SK-N-SH (cell line): ENCODE measurements at regions not wholly inside any gene's neighbourhood (a gene's known extent, or its start where the extent isn't known, plus 50 kb on each side); places are given as distances from the start of the nearest gene placed in this dataset.

Experiments
- CTCF ChIA-PET: fragments of 300-600, 350-600 bp; formaldehyde crosslinking; extraction: SDS; loops from one replicate; lab custom pipeline; 2021; lab: Yijun Ruan, JAX
- POLR2A ChIA-PET: fragments of 350-600 bp; sonication (Branson Sonifier 250); formaldehyde crosslinking; extraction: SDS; loops from one replicate; lab custom pipeline; 2020; ENCODE audit warnings: antibody characterized with exemption, inconsistent platforms; lab: Yijun Ruan, JAX
- DNase-seq: peaks from one replicate; pipeline ENCODE4 v3.0.0; 2012
- H2AFZ ChIP-seq: fragments of 200-600 bp; sonication (generic); 2 replicates; pipeline ENCODE4 v1.8.1; 2016; ENCODE audit warnings: antibody characterized with exemption, mild to moderate bottlenecking, low read depth
- H3F3A ChIP-seq: fragments of 200-600 bp; sonication (generic); replicated peaks from 2 replicates; pipeline ENCODE3; 2016; ENCODE audit warnings: antibody characterized with exemption, mild to moderate bottlenecking; ENCODE audit not compliant: insufficient read depth
- H3K27ac ChIP-seq, 2 experiments: fragments of 200-500 bp in 1 of 2; fragments of 200-600 bp in 1 of 2; sonication (Bioruptor generic) in 1 of 2; sonication (generic), shearing (Covaris generic) in 1 of 2; 2 replicates each; pipeline versions ENCODE4 v1.5.1 to v1.6.1; 2014 to 2016; ENCODE audit warnings: low read depth in 2 of 2, inconsistent platforms in 1 of 2, low read length in 1 of 2, mild to moderate bottlenecking in 1 of 2, mixed read lengths in 1 of 2
- H3K27me3 ChIP-seq: fragments of 200-600 bp; sonication (generic), shearing (Covaris generic); 2 replicates; pipeline ENCODE4 v1.6.1; 2016; ENCODE audit warnings: mixed run types; ENCODE audit not compliant: insufficient read depth
- H3K36me3 ChIP-seq, 2 experiments: fragments of 200-500 bp in 1 of 2; fragments of 200-600 bp in 1 of 2; sonication (Bioruptor generic) in 1 of 2; sonication (generic) in 1 of 2; replicated peaks in 1 of 2; 2 replicates each; pipeline versions ENCODE3 to v1.5.1; 2014 to 2016; ENCODE audit warnings: low read length in 1 of 2, mild to moderate bottlenecking in 1 of 2; ENCODE audit not compliant: insufficient read depth in 2 of 2, control insufficient read depth in 1 of 2
- H3K4me1 ChIP-seq, 2 experiments: fragments of 200-500 bp in 1 of 2; fragments of 200-600 bp in 1 of 2; sonication (Bioruptor generic) in 1 of 2; sonication (generic), shearing (Covaris generic) in 1 of 2; 2 replicates each; pipeline versions ENCODE4 v1.5.1 to v1.6.1; 2014 to 2016; ENCODE audit warnings: low read depth in 1 of 2, low read length in 1 of 2, mixed run types in 1 of 2; ENCODE audit not compliant: insufficient read depth in 2 of 2, control insufficient read depth in 1 of 2
- H3K4me2 ChIP-seq: fragments of 200-600 bp; sonication (generic), shearing (Covaris generic); 2 replicates; pipeline ENCODE4 v1.6.1; 2017; ENCODE audit warnings: mixed run types
- H3K4me3 ChIP-seq, 2 experiments: fragments of 200-500 bp in 1 of 2; fragments of 200-600 bp in 1 of 2; sonication (Bioruptor generic) in 1 of 2; sonication (generic), shearing (Covaris generic) in 1 of 2; 2 replicates each; pipeline versions ENCODE4 v1.5.1 to v1.8.1; 2014 to 2016; ENCODE audit warnings: low read depth in 2 of 2, inconsistent platforms in 1 of 2, low read length in 1 of 2, mild to moderate bottlenecking in 1 of 2, mixed read lengths in 1 of 2, moderate library complexity in 1 of 2
- H3K79me2 ChIP-seq: fragments of 200-600 bp; sonication (generic); 2 replicates; pipeline ENCODE4 v1.8.1; 2017; ENCODE audit warnings: mild to moderate bottlenecking; ENCODE audit not compliant: insufficient read depth
- H3K9ac ChIP-seq: fragments of 200-600 bp; sonication (generic); 2 replicates; pipeline ENCODE4 v1.6.1; 2017; ENCODE audit warnings: mixed run types
- H3K9me2 ChIP-seq: fragments of 200-600 bp; sonication (generic); 2 replicates; pipeline ENCODE4 v1.6.1; 2017; ENCODE audit warnings: mixed run types
- H3K9me3 ChIP-seq: fragments of 200-600 bp; sonication (generic); 2 replicates; pipeline ENCODE4 v1.6.1; 2017; ENCODE audit warnings: mixed run types, mild to moderate bottlenecking, moderate library complexity
- H4K20me1 ChIP-seq: fragments of 200-600 bp; sonication (generic); 2 replicates; pipeline ENCODE4 v1.6.1; 2017; ENCODE audit warnings: mild to moderate bottlenecking, mixed run types; ENCODE audit not compliant: insufficient read depth
- CTCF ChIP-seq: fragments of 200-600 bp; sonication (generic); IDR thresholded peaks from 2 replicates; pipeline ENCODE4 v1.6.1; 2017; ENCODE audit warnings: antibody characterized with exemption, mild to moderate bottlenecking, moderate library complexity
- ELF1 ChIP-seq: IDR thresholded peaks from 2 replicates; pipeline ENCODE4 v1.4.0; 2012
- EP300 ChIP-seq, 2 experiments: IDR thresholded peaks; 2 replicates each; pipeline versions ENCODE4 v1.4.0 to v1.6.1; 2012; ENCODE audit warnings: borderline replicate concordance in 1 of 2, low read depth in 1 of 2, low read length in 1 of 2
- GABPA ChIP-seq: IDR thresholded peaks from 2 replicates; pipeline ENCODE4 v1.4.0; 2012; ENCODE audit warnings: low read depth, mild to moderate bottlenecking
- GATA2 ChIP-seq: sonication (generic); formaldehyde crosslinking; IDR thresholded peaks from 2 replicates; pipeline ENCODE4 v1.5.0; 2020; ENCODE audit warnings: mild to moderate bottlenecking, missing genetic modification reagents
- JUND ChIP-seq: IDR thresholded peaks from 2 replicates; pipeline ENCODE4 v1.4.0; 2012
- MEF2A ChIP-seq: IDR thresholded peaks from 2 replicates; pipeline ENCODE4 v1.4.0; 2012; ENCODE audit warnings: low read depth, borderline replicate concordance
- MXI1 ChIP-seq: IDR thresholded peaks from 2 replicates; pipeline ENCODE4 v1.6.1; 2012; ENCODE audit warnings: mild to moderate bottlenecking, low read depth, low read length, improper control_type of control experiment
- NRF1 ChIP-seq: IDR thresholded peaks from 2 replicates; pipeline ENCODE4 v1.6.1; 2012; ENCODE audit warnings: low read depth, mild to moderate bottlenecking, low read length
- PBX3 ChIP-seq: IDR thresholded peaks from 2 replicates; pipeline ENCODE4; 2012
- RCOR1 ChIP-seq: fragments of 150-350 bp; IDR thresholded peaks from 2 replicates; pipeline ENCODE4 v1.6.1; 2017; ENCODE audit warnings: antibody characterized with exemption, low read length
- REST ChIP-seq: IDR thresholded peaks from 2 replicates; pipeline ENCODE4 v1.6.1; 2012; ENCODE audit warnings: mild to moderate bottlenecking, low read depth, low read length, moderate library complexity
- SIN3A ChIP-seq: IDR thresholded peaks from 2 replicates; pipeline ENCODE4 v1.6.1; 2012; ENCODE audit warnings: low read depth, mild to moderate bottlenecking, low read length, moderate library complexity, borderline replicate concordance
- SMC3 ChIP-seq: IDR thresholded peaks from 2 replicates; pipeline ENCODE4 v1.6.1; 2012; ENCODE audit warnings: low read depth, low read length, improper control_type of control experiment
- TCF12 ChIP-seq: IDR thresholded peaks from 2 replicates; pipeline ENCODE4 v1.4.0; 2012
- TEAD4 ChIP-seq: IDR thresholded peaks from 2 replicates; pipeline ENCODE4 v1.4.0; 2012; ENCODE audit warnings: mild to moderate bottlenecking, borderline replicate concordance; ENCODE audit not compliant: insufficient read depth
- USF1 ChIP-seq: IDR thresholded peaks from 2 replicates; pipeline ENCODE4 v1.4.0; 2012; ENCODE audit warnings: low read depth, borderline replicate concordance
- WGBS: methylation state at CpG from one replicate; pipeline ENCODE4 v1.1.6; 2017; ENCODE audit warnings: low lambda C conversion rate; 5-methylcytosine and 5-hydroxymethylcytosine counted together

- peak overlapping the region in 1 of 2 experiments; percentile 95; a peak in 2 of 4 replicates for H3K27ac ChIP-seq
- H4K20me1 ChIP-seq, result no peaks in the 10 kb centered on the region
- no peak overlapping the region for H3K4me3 ChIP-seq
- no peaks in the 10 kb centered on the region for H3K79me2 ChIP-seq
- peak; percentile 32; the same call in 1 of the 2 replicates for TF ChIP-seq MXI1
- TF ChIP-seq REST, result no peak
- TF ChIP-seq EP300 (IDR thresholded peaks at IDR 0.05; ENCODE audit: borderline replicate concordance in 1 of 2, low read depth in 1 of 2, low read length in 1 of 2), result peak in 1 of 2 experiments; percentile 34; a peak in 1 of 4 replicates
- no peak for TF ChIP-seq GABPA
- no peak for TF ChIP-seq CTCF
- TF ChIP-seq RCOR1, result no peak; the same call in 1 of the 2 replicates
- no peak for TF ChIP-seq NRF1
- peak; percentile 39; the same call in 1 of the 2 replicates for TF ChIP-seq GATA2 (CRISPR knock-in tag)
- TF ChIP-seq, all 33 proteins: peak for 3
- ChIA-PET POLR2A (interaction anchor here (0.6 to 1.8 kb wide), 8 partner anchors 8 to 747 kb away, joined by 3 to 5 read pairs (median 3); partner anchors contain the start of genes RPLP1 and TLE3), CTCF (interaction anchor here (0.6 to 3.3 kb wide), 13 partner anchors 9 to 722 kb away, joined by 3 to 16 read pairs (median 4); no protein-coding TSS in a partner anchor)
- Histone ChIP-seq H3K9me3 (no peaks in the 10 kb centered on the region), H3K4me1 (peaks cover 32 to 92% of the 10 kb centered on the region in 2 experiments), H3K27me3 (no peaks in the 10 kb centered on the region), H3K36me3 (no peaks in the 10 kb centered on the region), H2AFZ (no peak overlapping the region), H3K9ac (no peak overlapping the region), H3K4me2 (no peak overlapping the region), H3K9me2 (no peaks in the 10 kb centered on the region), H3F3A (peaks cover 6% of the 10 kb centered on the region)
- peak; percentile 77 for DNase-seq
- 58% methylated on average over 17 of the region's 18 CpGs for WGBS
Observed at GRCh38 chr15:70199540-70200410, 102.1 kb upstream of the TLE3 start.

GRCh38 chr15:70199124-70199482 is 101.4 kb upstream of the TLE3 start:
- POLR2A ChIA-PET, result interaction anchor here (0.6 to 1.8 kb wide), 4 partner anchors 9 to 746 kb away, joined by 3 to 5 read pairs (median 3); partner anchors contain the start of gene RPLP1
- TF ChIP-seq TCF12, result no peak
- no peak for TF ChIP-seq MEF2A
- no peak for TF ChIP-seq ELF1
- no peak for TF ChIP-seq CTCF
- no peak for TF ChIP-seq PBX3
- TF ChIP-seq USF1, result no peak
- TF ChIP-seq TEAD4, result no peak
- TF ChIP-seq JUND, result no peak
- no peak for TF ChIP-seq SIN3A
- no peak for TF ChIP-seq SMC3
- no peak for TF ChIP-seq GABPA

More at GRCh38 chr15:70199124-70199482, 101.4 kb upstream of the TLE3 start:
- H3F3A ChIP-seq, result peaks cover 6% of the 10 kb centered on the region
- CTCF ChIA-PET, result interaction anchor here (0.5 to 3.3 kb wide), 10 partner anchors 9 to 268 kb away, joined by 3 to 16 read pairs (median 4); no protein-coding TSS in a partner anchor
- H3K9me3 ChIP-seq, result no peaks in the 10 kb centered on the region
- DNase-seq, result peak; percentile 55
- 70% methylated on average over 3 of the region's 4 CpGs for WGBS
- H3K27ac ChIP-seq, result peak overlapping the region in 1 of 2 experiments; percentile 95; a peak in 2 of 4 replicates
- H3K4me3 ChIP-seq, result no peak overlapping the region
- H3K9me2 ChIP-seq, result no peaks in the 10 kb centered on the region
- no peak overlapping the region for H3K4me2 ChIP-seq
- no peaks in the 10 kb centered on the region for H3K36me3 ChIP-seq
- peaks cover 31 to 86% of the 10 kb centered on the region in 2 experiments for H3K4me1 ChIP-seq
- H4K20me1 ChIP-seq, result no peaks in the 10 kb centered on the region
- no peaks in the 10 kb centered on the region for H3K79me2 ChIP-seq
- no peaks in the 10 kb centered on the region for H3K27me3 ChIP-seq
- H2AFZ ChIP-seq, result no peak overlapping the region
- H3K9ac ChIP-seq, result no peak overlapping the region
